ENCODE measurements at regions not wholly inside any gene's neighbourhood (a gene's known extent, or its start where the extent isn't known, plus 50 kb on each side); places are given as distances from the start of the nearest gene placed in this dataset.
"Not testable (repeated sequence)": the region's sequence is repeated elsewhere in the genome, so short reads cannot be mapped to it uniquely, and the experiment has no call there.

DNA sequence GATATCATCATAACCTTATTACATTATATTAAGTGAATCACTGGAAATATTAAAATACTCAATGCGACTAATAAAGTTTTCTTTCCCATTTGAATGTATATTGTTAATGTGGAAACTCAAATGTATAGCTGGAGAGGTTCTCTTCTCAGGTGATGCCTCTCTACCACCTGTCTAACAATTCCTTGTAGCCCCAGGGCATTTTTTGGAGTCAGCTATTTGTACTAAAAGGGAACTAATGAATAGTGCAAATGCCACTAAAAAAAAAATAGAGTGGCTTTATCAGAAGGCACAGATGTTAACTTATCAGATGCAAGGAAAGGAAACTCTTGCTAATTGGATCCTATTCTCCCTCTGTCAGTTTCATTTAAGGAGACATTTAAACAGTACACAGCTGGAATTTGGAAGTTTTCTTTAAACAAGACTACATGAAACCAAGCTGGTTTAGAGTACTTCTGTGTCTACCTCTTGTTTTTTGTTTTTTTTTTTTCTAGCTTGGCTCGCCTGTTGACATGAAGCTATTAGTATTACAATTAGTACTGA lies 897.0 kb upstream of the SLC35B3 start:
- ATAC-seq (ENCODE audit: low FRiP score) (no peak), DNase-seq (no peak)
- intact Hi-C loops (cut with DNase I) = no loop called here
- H3K4me3 ChIP-seq (ENCODE audit: low read length in 2 of 2) = no peak overlapping the region
- H3K27ac ChIP-seq (ENCODE audit: low read depth in 1 of 2, low read length in 2 of 2) = no peak overlapping the region
- H3K4me1 ChIP-seq (ENCODE audit: control insufficient read depth in 1 of 2, insufficient read depth in 2 of 2, low read length in 2 of 2) = no peaks in the 10 kb centered on the region
- no peaks in the 10 kb centered on the region for H3K9me3 ChIP-seq (ENCODE audit: control insufficient read depth, low read length)
- WGBS, 2 donors = 78 to 85% methylated on average over 2 of the region's 2 CpGs
- no peaks in the 10 kb centered on the region for H3K36me3 ChIP-seq (ENCODE audit: control insufficient read depth in 1 of 2, insufficient read depth in 2 of 2, low read length in 1 of 2)
- no peaks in the 10 kb centered on the region for H3K27me3 ChIP-seq (ENCODE audit: control insufficient read depth in 1 of 2, insufficient read depth in 2 of 2, low read length in 1 of 2)

DNA sequence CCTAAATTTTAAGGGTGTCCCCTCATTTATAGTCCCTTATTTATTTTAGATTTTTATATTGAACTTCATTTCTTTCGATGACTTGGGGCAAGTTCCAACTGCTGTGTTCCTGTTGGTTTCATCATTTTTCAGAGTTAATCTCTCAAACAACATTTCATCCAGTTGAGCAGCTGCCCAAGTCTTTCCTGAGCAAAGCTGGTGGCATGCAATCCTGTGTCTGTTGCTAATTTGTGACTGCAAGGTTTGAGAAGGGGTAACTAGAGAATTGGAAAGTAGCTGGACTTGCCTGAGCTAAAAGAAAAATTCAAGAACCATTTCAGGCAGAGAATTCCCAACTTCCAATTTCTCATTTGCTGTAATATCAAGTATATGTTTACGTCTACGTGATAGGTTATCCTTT lies 881.5 kb upstream of the SLC35B3 start:
- 82 to 89% methylated on average over 3 of the region's 3 CpGs for WGBS, 2 donors
- H3K36me3 ChIP-seq (ENCODE audit: control insufficient read depth in 1 of 2, insufficient read depth in 2 of 2, low read length in 1 of 2) = no peaks in the 10 kb centered on the region
- H3K9me3 ChIP-seq (ENCODE audit: control insufficient read depth, low read length) = no peaks in the 10 kb centered on the region
- no peaks in the 10 kb centered on the region for H3K4me1 ChIP-seq (ENCODE audit: control insufficient read depth in 1 of 2, insufficient read depth in 2 of 2, low read length in 2 of 2)
- DNase-seq = no peak
- no peak overlapping the region for H3K27ac ChIP-seq (ENCODE audit: low read depth in 1 of 2, low read length in 2 of 2)
- no peaks in the 10 kb centered on the region for H3K27me3 ChIP-seq (ENCODE audit: control insufficient read depth in 1 of 2, insufficient read depth in 2 of 2, low read length in 1 of 2)
- no peak overlapping the region for H3K4me3 ChIP-seq (ENCODE audit: low read length in 2 of 2)
- intact Hi-C loops (cut with DNase I) = no loop called here
- ATAC-seq (ENCODE audit: low FRiP score) = no peak

DNA sequence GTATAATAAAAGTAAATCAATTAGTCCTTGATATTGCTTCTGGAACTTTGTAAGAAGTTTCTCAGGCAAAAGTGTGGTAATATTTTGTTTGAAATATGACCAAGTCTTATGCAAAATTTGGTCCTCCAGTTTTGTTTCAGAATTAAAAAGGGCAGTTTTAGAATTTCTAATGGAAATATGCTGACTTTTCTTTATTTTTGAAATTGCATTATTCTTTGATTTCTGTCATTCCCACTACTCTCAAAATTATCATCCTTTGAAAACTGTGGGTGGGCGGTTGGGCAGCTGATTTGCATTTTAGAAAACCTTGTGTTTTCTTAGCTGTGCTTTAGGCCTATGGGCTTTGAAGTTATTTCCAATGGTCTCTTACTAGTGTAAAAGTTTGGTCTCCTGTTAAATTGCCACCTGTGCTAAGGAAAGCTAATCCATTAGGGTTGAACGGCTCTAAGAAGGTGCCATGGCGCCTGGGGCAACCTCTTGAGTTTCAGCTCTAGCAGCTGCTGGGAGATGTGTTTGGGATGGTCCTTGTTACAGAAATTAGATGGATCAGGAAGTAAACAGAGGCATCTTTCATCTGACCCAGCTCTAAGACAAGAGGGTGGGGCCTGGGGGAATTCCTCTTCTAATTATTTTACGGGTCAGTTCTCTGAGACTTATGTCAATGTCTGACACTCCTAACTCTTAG lies 880.8 kb upstream of the SLC35B3 start:
- Histone ChIP-seq H3K27ac (ENCODE audit: low read depth in 1 of 2, low read length in 2 of 2) (no peak overlapping the region), H3K4me3 (ENCODE audit: low read length in 2 of 2) (no peak overlapping the region), H3K4me1 (ENCODE audit: control insufficient read depth in 1 of 2, insufficient read depth in 2 of 2, low read length in 2 of 2) (no peaks in the 10 kb centered on the region), H3K36me3 (ENCODE audit: control insufficient read depth in 1 of 2, insufficient read depth in 2 of 2, low read length in 1 of 2) (no peaks in the 10 kb centered on the region), H3K27me3 (ENCODE audit: control insufficient read depth in 1 of 2, insufficient read depth in 2 of 2, low read length in 1 of 2) (no peaks in the 10 kb centered on the region), H3K9me3 (ENCODE audit: control insufficient read depth, low read length) (no peaks in the 10 kb centered on the region)
- ATAC-seq (ENCODE audit: low FRiP score) (no peak), DNase-seq (no peak)
- WGBS, 2 donors = 49 to 56% methylated on average over 4 of the region's 4 CpGs
- intact Hi-C loops (cut with DNase I) = no loop called here

DNA sequence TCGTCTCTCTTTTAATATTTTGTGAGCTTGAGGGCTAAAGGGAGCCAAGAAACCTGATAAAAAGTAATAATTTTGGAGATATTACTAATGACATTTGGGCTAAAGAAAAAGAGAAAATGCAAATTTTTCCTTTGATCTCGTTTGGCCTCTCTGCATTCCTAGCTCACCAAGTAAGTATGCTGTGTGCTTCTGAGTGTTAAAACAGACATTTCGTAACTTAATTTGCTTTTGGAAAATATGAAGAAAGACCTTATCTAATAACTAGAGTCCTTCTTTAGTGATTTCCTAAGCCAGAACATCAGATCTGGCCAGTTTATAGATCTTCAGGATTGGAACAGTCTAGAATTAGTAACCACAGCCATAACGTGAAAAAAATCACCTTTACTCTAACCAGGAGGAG lies 872.9 kb upstream of the SLC35B3 start:
- H3K27me3 ChIP-seq (ENCODE audit: control insufficient read depth in 1 of 2, insufficient read depth in 2 of 2, low read length in 1 of 2) = no peaks in the 10 kb centered on the region
- no peaks in the 10 kb centered on the region for H3K4me1 ChIP-seq (ENCODE audit: control insufficient read depth in 1 of 2, insufficient read depth in 2 of 2, low read length in 2 of 2)
- H3K36me3 ChIP-seq (ENCODE audit: control insufficient read depth in 1 of 2, insufficient read depth in 2 of 2, low read length in 1 of 2) = no peaks in the 10 kb centered on the region
- DNase-seq = no peak
- H3K9me3 ChIP-seq (ENCODE audit: control insufficient read depth, low read length) = no peaks in the 10 kb centered on the region
- no peak overlapping the region for H3K27ac ChIP-seq (ENCODE audit: low read depth in 1 of 2, low read length in 2 of 2)
- H3K4me3 ChIP-seq (ENCODE audit: low read length in 2 of 2) = no peak overlapping the region
- WGBS, 2 donors = 48 to 51% methylated on average over 4 of the region's 4 CpGs
- no peak for ATAC-seq (ENCODE audit: low FRiP score)
- intact Hi-C loops (cut with DNase I) = no loop called here

DNA sequence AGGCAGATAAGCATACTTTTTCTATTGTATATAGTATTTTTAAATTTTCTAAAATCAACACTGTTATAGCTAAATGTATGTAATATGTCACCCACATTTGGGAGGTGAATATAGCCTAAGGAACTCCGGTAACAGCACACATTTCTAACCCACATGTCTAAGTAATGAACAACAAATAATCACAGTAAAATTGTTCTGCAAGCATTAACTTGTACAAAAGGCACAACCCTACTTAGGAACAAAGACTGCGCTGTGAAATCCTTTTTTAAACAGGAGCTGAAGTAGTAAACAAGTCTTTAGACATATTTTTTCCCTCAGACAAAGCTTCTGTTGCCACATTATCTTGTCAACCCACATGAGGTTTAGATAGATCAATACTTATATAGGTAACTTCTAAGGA lies 872.4 kb upstream of the SLC35B3 start:
- H3K4me1 ChIP-seq (ENCODE audit: control insufficient read depth in 1 of 2, insufficient read depth in 2 of 2, low read length in 2 of 2) = no peaks in the 10 kb centered on the region
- H3K27me3 ChIP-seq (ENCODE audit: control insufficient read depth in 1 of 2, insufficient read depth in 2 of 2, low read length in 1 of 2) = no peaks in the 10 kb centered on the region
- H3K9me3 ChIP-seq (ENCODE audit: control insufficient read depth, low read length) = no peaks in the 10 kb centered on the region
- no peaks in the 10 kb centered on the region for H3K36me3 ChIP-seq (ENCODE audit: control insufficient read depth in 1 of 2, insufficient read depth in 2 of 2, low read length in 1 of 2)
- H3K27ac ChIP-seq (ENCODE audit: low read depth in 1 of 2, low read length in 2 of 2) = no peak overlapping the region
- DNase-seq = no peak
- intact Hi-C loops (cut with DNase I) = no loop called here
- no peak overlapping the region for H3K4me3 ChIP-seq (ENCODE audit: low read length in 2 of 2)
- ATAC-seq (ENCODE audit: low FRiP score) = no peak
- 56 to 68% methylated on average over 2 of the region's 2 CpGs for WGBS, 2 donors

DNA sequence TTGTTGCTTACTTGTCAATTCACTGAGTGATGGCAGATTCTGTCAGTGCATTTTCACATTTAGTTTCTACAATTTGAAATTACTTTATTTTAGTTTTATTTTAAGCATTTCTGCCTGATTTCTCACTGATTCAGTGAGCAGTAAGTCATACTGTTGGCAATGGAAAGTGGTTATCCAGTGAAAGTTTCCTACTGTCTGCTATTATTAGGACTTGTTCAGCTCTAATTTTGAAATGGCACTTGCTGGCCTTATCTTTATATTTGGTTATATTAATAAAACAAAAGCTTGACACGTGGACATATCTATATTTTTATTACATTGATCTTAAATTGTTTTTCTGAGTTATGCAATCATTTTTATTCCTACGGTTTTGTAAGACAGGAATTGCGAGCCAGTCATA lies 871.8 kb upstream of the SLC35B3 start:
- DNase-seq (no peak), ATAC-seq (ENCODE audit: low FRiP score) (no peak)
- H3K27ac ChIP-seq (ENCODE audit: low read depth in 1 of 2, low read length in 2 of 2) = no peak overlapping the region
- H3K4me3 ChIP-seq (ENCODE audit: low read length in 2 of 2) = no peak overlapping the region
- no peaks in the 10 kb centered on the region for H3K4me1 ChIP-seq (ENCODE audit: control insufficient read depth in 1 of 2, insufficient read depth in 2 of 2, low read length in 2 of 2)
- H3K36me3 ChIP-seq (ENCODE audit: control insufficient read depth in 1 of 2, insufficient read depth in 2 of 2, low read length in 1 of 2) = no peaks in the 10 kb centered on the region
- 16 to 25% methylated on average over 3 of the region's 3 CpGs for WGBS, 2 donors
- no peaks in the 10 kb centered on the region for H3K27me3 ChIP-seq (ENCODE audit: control insufficient read depth in 1 of 2, insufficient read depth in 2 of 2, low read length in 1 of 2)
- intact Hi-C loops (cut with DNase I) = no loop called here
- H3K9me3 ChIP-seq (ENCODE audit: control insufficient read depth, low read length) = no peaks in the 10 kb centered on the region

DNA sequence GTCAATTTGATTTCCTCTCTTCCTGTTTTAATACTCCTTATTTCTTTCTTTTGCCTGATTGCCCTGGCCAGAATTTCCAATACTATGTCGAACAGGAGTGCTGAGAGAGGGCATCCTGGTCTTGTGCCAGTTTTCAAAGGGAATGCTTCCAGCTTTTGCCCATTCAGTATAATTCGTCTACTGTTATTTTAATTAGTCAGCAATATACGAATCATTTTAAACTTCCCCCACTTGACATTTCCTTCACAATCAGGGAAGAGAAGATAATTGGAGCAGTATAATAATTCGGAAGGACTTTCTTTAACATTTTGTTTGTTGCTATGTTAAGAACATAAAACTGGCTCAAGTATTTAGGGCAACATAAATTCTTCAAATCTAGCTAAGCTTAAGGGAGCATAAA lies 860.3 kb upstream of the SLC35B3 start:
- no peak for DNase-seq
- Histone ChIP-seq H3K36me3 (ENCODE audit: control insufficient read depth in 1 of 2, insufficient read depth in 2 of 2, low read length in 1 of 2) (no peaks in the 10 kb centered on the region), H3K27me3 (ENCODE audit: control insufficient read depth in 1 of 2, insufficient read depth in 2 of 2, low read length in 1 of 2) (no peaks in the 10 kb centered on the region), H3K4me1 (ENCODE audit: control insufficient read depth in 1 of 2, insufficient read depth in 2 of 2, low read length in 2 of 2) (no peaks in the 10 kb centered on the region), H3K27ac (ENCODE audit: low read depth in 1 of 2, low read length in 2 of 2) (no peak overlapping the region), H3K4me3 (ENCODE audit: low read length in 2 of 2) (no peak overlapping the region), H3K9me3 (ENCODE audit: control insufficient read depth, low read length) (no peaks in the 10 kb centered on the region)
- WGBS, 2 donors = 42 to 43% methylated on average over 4 of the region's 4 CpGs
- intact Hi-C loops (cut with DNase I) = no loop called here
- ATAC-seq (ENCODE audit: low FRiP score) = no peak

DNA sequence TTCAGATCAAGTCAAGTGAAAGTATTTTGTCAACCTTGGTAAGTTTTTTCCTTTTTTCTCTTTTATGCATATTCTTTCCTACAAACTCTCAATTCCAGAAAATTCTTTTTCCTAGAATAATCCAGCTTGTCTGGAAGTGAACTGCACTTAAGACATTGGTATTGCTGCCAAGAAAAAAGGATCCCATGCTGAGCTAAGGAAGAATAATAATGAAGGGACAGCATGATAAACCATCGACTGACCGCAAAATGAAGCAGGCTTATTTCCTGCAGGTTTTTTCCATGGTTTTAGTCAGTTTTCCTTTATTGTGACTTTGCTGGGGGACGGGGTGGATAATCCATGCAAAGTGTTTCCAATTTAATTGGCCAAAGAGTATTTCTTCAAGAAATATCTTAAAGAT lies 857.6 kb upstream of the SLC35B3 start:
- ATAC-seq (ENCODE audit: low FRiP score) = no peak
- DNase-seq = no peak
- no peaks in the 10 kb centered on the region for H3K9me3 ChIP-seq (ENCODE audit: control insufficient read depth, low read length)
- H3K4me1 ChIP-seq (ENCODE audit: control insufficient read depth in 1 of 2, insufficient read depth in 2 of 2, low read length in 2 of 2) = no peaks in the 10 kb centered on the region
- 21 to 24% methylated on average over 3 of the region's 3 CpGs for WGBS, 2 donors
- H3K4me3 ChIP-seq (ENCODE audit: low read length in 2 of 2) = no peak overlapping the region
- no peaks in the 10 kb centered on the region for H3K36me3 ChIP-seq (ENCODE audit: control insufficient read depth in 1 of 2, insufficient read depth in 2 of 2, low read length in 1 of 2)
- H3K27ac ChIP-seq (ENCODE audit: low read depth in 1 of 2, low read length in 2 of 2) = no peak overlapping the region
- intact Hi-C loops (cut with DNase I) = no loop called here
- no peaks in the 10 kb centered on the region for H3K27me3 ChIP-seq (ENCODE audit: control insufficient read depth in 1 of 2, insufficient read depth in 2 of 2, low read length in 1 of 2)

DNA sequence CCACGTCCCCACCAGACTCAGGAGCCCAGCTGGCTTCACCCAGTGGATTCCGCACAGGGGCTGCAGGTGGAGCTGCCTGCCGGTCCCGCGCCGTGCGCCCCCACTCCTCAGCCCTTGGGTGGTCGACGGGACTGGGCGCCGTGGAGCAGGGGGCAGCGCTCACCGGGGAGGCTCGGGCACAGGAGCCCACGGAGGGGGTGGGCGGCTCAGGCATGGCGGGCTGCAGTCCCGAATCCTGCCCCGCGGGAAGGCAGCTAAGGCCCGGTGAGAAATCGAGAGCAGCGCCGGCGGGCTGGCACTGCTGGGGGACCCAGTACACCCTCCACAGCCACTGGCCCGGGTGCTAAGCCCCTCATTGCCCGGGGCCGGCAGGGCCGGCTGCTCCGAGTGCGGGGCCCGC lies 855.0 kb upstream of the SLC35B3 start:
- WGBS, 2 donors = 95 to 96% methylated on average over 24 to 32 of the region's 32 CpGs
- H3K27ac ChIP-seq (ENCODE audit: low read depth in 1 of 2, low read length in 2 of 2); ATAC-seq (ENCODE audit: low FRiP score); H3K27me3 ChIP-seq (ENCODE audit: control insufficient read depth in 1 of 2, insufficient read depth in 2 of 2, low read length in 1 of 2); H3K4me1 ChIP-seq (ENCODE audit: control insufficient read depth in 1 of 2, insufficient read depth in 2 of 2, low read length in 2 of 2); H3K9me3 ChIP-seq (ENCODE audit: control insufficient read depth, low read length); intact Hi-C loops (cut with DNase I); H3K36me3 ChIP-seq (ENCODE audit: control insufficient read depth in 1 of 2, insufficient read depth in 2 of 2, low read length in 1 of 2); H3K4me3 ChIP-seq (ENCODE audit: low read length in 2 of 2): not testable (repeated sequence)
- DNase-seq = peak in 1 of 2 donors; percentile 65
